ENCODE measurements at regions not wholly inside any gene's neighbourhood (a gene's known extent, or its start where the extent isn't known, plus 50 kb on each side); places are given as distances from the start of the nearest gene placed in this dataset.
A peak's percentile ranks its signal among the peaks of the same experiment; 100 is the strongest.

DNA sequence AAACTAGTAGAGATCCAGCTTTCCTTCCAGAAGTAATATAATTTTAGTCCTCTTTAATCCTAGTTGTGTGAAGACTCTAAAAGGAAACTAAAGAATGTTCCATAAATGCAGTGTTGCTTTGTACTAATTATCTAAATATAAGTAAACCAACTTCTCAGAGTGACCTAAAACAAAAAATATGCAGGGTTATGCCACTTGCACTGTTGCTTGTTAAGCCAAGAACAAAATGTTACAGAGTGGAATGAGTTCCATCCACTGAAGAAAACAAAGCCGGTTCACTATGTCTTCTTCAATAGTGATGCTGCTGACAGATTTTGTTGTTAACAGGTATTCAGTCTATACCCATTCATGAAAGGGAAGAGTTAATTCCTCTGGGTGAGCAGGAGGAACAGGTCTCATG lies 252.0 kb upstream of the DIAPH2 start:
- no peaks in the 10 kb centered on the region for H3K27me3 ChIP-seq (replicated peaks; ENCODE audit: insufficient read depth)
- no peaks in the 10 kb centered on the region for H3K36me3 ChIP-seq
- TF ChIP-seq POLR2A (IDR thresholded peaks at IDR 0.05) (no peak), POLR2AphosphoS5 (IDR thresholded peaks at IDR 0.05) (peak; percentile 28)
- no peak overlapping the region for H3K27ac ChIP-seq
- DNase-seq (ENCODE audit: low spot score) = no peak
- H3K4me1 ChIP-seq (replicated peaks) = no peaks in the 10 kb centered on the region
- H3K9me3 ChIP-seq = no peaks in the 10 kb centered on the region
- 64% methylated on average over 1 of the region's 1 CpG for WGBS
- H3K4me3 ChIP-seq = no peak overlapping the region
- intact Hi-C loops (cut with DNase I) = no loop called here

- Histone ChIP-seq H3K4me3 (no peak overlapping the region), H3K27ac (no peak overlapping the region), H3K9me3 (no peaks in the 10 kb centered on the region), H3K36me3 (no peaks in the 10 kb centered on the region), H3K4me1 (replicated peaks) (no peaks in the 10 kb centered on the region), H3K27me3 (replicated peaks; ENCODE audit: insufficient read depth) (no peaks in the 10 kb centered on the region)
- DNase-seq (ENCODE audit: low spot score) = no peak
- 81% methylated on average over 2 of the region's 2 CpGs for WGBS
- no peak for TF ChIP-seq POLR2A (IDR thresholded peaks at IDR 0.05)
- TF ChIP-seq POLR2AphosphoS5 (IDR thresholded peaks at IDR 0.05) = no peak
- TF ChIP-seq CTCF (IDR thresholded peaks at IDR 0.05) = no peak
- intact Hi-C loops (cut with DNase I) = no loop called here
Observed at GRCh38 chrX:96433409-96434077, 251.1 kb upstream of the DIAPH2 start.

DNA sequence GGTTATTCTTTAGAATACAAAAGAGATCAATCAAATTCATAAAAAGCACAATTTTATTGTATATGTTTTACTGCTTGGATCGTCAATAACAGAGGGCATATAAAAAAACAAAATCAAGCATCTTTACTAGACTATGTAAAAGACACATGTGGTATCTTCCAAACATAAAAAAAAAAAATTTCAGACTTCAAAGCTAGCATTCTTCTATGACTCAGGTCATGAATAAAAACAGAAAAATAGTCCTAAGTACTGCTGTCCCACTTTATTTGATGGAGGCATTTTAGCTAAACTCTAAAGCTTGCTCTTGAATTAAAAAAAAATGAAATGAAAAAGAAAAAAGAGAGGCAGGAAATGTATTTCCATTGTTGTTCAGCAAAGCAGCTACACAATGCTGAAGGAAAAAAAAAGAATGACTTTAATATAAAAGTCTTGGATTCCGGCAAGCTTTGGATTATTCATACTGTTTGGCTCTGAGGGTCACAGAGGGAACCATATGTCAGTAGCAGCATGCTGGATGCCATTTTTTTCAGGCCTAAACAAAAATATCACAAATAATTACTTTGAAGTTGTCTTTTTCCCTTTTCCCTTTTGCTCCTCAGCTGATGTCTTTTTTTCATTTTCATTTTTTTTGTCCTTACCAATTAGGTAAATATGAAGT lies 249.1 kb upstream of the DIAPH2 start:
- H3K27me3 ChIP-seq (replicated peaks; ENCODE audit: insufficient read depth) = no peaks in the 10 kb centered on the region
- TF ChIP-seq POLR2AphosphoS5 (IDR thresholded peaks at IDR 0.05) (no peak), POLR2A (IDR thresholded peaks at IDR 0.05) (no peak), CTCF (IDR thresholded peaks at IDR 0.05) (no peak)
- no peak for DNase-seq (ENCODE audit: low spot score)
- no peak overlapping the region for H3K4me3 ChIP-seq
- H3K27ac ChIP-seq = no peak overlapping the region
- intact Hi-C loops (cut with DNase I) = no loop called here
- H3K4me1 ChIP-seq (replicated peaks) = no peaks in the 10 kb centered on the region
- WGBS = 63% methylated on average over 2 of the region's 2 CpGs
- H3K36me3 ChIP-seq = no peaks in the 10 kb centered on the region
- H3K9me3 ChIP-seq = no peaks in the 10 kb centered on the region

GRCh38 chrX:96436105-96436504 lies 248.5 kb upstream of the DIAPH2 start:
- Histone ChIP-seq H3K36me3 (no peaks in the 10 kb centered on the region), H3K27ac (no peak overlapping the region)
- intact Hi-C loops (cut with DNase I) = no loop called here

DNA sequence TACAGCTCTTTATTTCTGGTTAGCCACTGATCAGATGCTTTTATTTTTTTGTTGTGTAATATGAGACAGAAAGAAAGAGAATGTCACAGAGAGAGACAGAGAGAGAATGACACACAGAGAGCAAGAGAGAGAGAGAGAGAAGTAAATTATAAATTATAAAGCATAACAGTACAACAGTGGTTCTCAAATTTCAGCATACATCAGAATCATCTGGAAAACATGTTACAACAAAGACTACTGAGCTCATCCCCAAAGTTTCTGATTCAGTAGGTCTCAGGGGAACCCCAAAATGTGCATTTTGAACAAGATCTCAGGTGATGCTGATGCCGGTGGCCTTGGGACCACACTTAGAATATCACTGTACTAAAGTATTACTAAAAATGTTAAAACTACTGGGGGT lies 245.8 kb upstream of the DIAPH2 start:
- intact Hi-C loops (cut with DNase I) = no loop called here
- H3K36me3 ChIP-seq = no peaks in the 10 kb centered on the region
- no peak for DNase-seq (ENCODE audit: low spot score)
- TF ChIP-seq POLR2A (IDR thresholded peaks at IDR 0.05) = no peak
- TF ChIP-seq POLR2AphosphoS5 (IDR thresholded peaks at IDR 0.05) = no peak
- TF ChIP-seq CTCF (IDR thresholded peaks at IDR 0.05) = no peak
- no peaks in the 10 kb centered on the region for H3K27me3 ChIP-seq (replicated peaks; ENCODE audit: insufficient read depth)
- H3K4me3 ChIP-seq = no peak overlapping the region
- no peak overlapping the region for H3K27ac ChIP-seq
- no peaks in the 10 kb centered on the region for H3K9me3 ChIP-seq
- H3K4me1 ChIP-seq (replicated peaks) = no peaks in the 10 kb centered on the region
- WGBS = 92% methylated on average over 1 of the region's 1 CpG

More at GRCh38 chrX:96436105-96436504, 248.5 kb upstream of the DIAPH2 start:
- Histone ChIP-seq H3K27me3 (replicated peaks; ENCODE audit: insufficient read depth) (no peaks in the 10 kb centered on the region), H3K9me3 (no peaks in the 10 kb centered on the region), H3K4me3 (no peak overlapping the region), H3K4me1 (replicated peaks) (no peaks in the 10 kb centered on the region)
- TF ChIP-seq POLR2AphosphoS5 (IDR thresholded peaks at IDR 0.05) = no peak
- no peak for TF ChIP-seq POLR2A (IDR thresholded peaks at IDR 0.05)
- TF ChIP-seq CTCF (IDR thresholded peaks at IDR 0.05) = no peak
- 60% methylated on average over 3 of the region's 3 CpGs for WGBS
- no peak for DNase-seq (ENCODE audit: low spot score)
